ENCODE measurements at regions not wholly inside any gene's neighbourhood (a gene's known extent, or its start where the extent isn't known, plus 50 kb on each side); places are given as distances from the start of the nearest gene placed in this dataset.

DNA sequence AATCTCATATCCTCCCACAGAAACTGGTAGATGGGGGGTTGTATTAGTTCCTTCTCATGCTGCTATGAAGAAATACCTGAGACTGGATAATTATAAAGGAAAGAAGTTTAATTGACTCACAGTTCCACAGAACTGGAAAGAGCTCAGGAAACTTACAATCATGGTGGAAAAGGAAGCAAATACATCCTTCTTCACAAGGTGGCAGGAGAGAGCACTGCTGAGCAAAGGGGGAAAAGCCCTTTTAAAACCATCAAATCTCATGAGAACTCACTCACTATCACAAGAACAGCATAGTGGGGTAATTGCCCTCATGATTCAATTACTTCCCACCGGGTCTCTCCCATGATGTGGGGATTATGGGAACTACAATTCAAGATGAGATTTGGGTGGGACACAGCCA lies 250.5 kb upstream of the GPRIN3 start:
- 77 to 92% (median 85%) methylated on average over 1 of the region's 1 CpG for WGBS, 3 donors
- no peak overlapping the region for H3K27ac ChIP-seq
- H3K36me3 ChIP-seq: no peaks in the 10 kb centered on the region
- TF ChIP-seq EP300 (IDR thresholded peaks at IDR 0.05) (no peak), POLR2A (IDR thresholded peaks at IDR 0.05) (no peak)
- TF ChIP-seq, protein P1, sequence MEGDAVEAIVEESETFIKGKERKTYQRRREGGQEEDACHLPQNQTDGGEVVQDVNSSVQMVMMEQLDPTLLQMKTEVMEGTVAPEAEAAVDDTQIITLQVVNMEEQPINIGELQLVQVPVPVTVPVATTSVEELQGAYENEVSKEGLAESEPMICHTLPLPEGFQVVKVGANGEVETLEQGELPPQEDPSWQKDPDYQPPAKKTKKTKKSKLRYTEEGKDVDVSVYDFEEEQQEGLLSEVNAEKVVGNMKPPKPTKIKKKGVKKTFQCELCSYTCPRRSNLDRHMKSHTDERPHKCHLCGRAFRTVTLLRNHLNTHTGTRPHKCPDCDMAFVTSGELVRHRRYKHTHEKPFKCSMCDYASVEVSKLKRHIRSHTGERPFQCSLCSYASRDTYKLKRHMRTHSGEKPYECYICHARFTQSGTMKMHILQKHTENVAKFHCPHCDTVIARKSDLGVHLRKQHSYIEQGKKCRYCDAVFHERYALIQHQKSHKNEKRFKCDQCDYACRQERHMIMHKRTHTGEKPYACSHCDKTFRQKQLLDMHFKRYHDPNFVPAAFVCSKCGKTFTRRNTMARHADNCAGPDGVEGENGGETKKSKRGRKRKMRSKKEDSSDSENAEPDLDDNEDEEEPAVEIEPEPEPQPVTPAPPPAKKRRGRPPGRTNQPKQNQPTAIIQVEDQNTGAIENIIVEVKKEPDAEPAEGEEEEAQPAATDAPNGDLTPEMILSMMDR (IDR thresholded peaks at IDR 0.05): no peak
- H3K4me1 ChIP-seq (ENCODE audit: insufficient read depth): no peaks in the 10 kb centered on the region
- H3K9me3 ChIP-seq: no peaks in the 10 kb centered on the region
- no peak for DNase-seq
- intact Hi-C loops (cut with DNase I): no loop called here
- no peaks in the 10 kb centered on the region for H3K27me3 ChIP-seq
- no peak overlapping the region for H3K4me3 ChIP-seq

DNA sequence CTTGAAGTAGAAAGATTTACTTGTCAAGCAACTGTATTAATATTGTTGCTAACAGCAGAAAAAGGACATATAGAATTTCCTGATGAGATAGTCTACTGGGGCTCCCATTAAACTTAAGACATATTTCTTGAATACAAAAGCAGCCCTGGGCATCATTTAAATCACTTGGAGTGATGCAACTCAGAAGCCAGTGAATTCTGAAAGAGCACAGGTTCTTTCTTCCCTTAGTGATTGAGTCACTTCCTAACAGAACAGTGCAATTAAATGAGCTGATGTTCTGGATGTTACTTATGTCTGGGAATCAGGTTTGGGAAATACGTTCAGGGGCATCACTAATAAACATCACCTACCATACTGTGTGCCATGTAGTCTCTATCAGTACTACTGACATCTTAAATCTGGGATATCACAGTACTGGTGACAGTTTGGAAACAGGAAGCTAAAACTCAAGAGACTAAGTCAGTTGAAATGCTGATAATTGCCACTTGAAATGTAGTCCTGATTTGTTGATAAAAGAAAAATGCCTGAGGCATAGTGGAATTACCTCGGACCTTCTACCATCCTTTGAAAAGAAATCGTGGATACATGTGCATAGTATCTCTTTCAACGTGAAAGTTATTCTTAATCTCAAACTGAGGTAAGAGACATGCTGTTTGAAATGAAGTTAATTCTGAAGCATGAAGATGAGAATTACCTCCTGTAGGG lies 249.2 kb upstream of the GPRIN3 start:
- intact Hi-C loops (cut with DNase I): no loop called here
- Histone ChIP-seq H3K4me1 (ENCODE audit: insufficient read depth) (no peaks in the 10 kb centered on the region), H3K9me3 (no peaks in the 10 kb centered on the region), H3K36me3 (no peaks in the 10 kb centered on the region), H3K27me3 (no peaks in the 10 kb centered on the region), H3K4me3 (no peak overlapping the region), H3K27ac (no peak overlapping the region)
- no peak for DNase-seq
- WGBS, 3 donors: 66 to 76% (median 75%) methylated on average over 4 of the region's 4 CpGs
- TF ChIP-seq, protein P1 (IDR thresholded peaks at IDR 0.05): no peak
- TF ChIP-seq EP300 (IDR thresholded peaks at IDR 0.05): no peak
- no peak for TF ChIP-seq POLR2A (IDR thresholded peaks at IDR 0.05)

- no peaks in the 10 kb centered on the region for H3K36me3 ChIP-seq
- no peak for TF ChIP-seq POLR2A (IDR thresholded peaks at IDR 0.05)
- no peak for TF ChIP-seq EP300 (IDR thresholded peaks at IDR 0.05)
- TF ChIP-seq, protein P1 (IDR thresholded peaks at IDR 0.05): no peak
- no peak overlapping the region for H3K27ac ChIP-seq
- no peaks in the 10 kb centered on the region for H3K4me1 ChIP-seq (ENCODE audit: insufficient read depth)
- intact Hi-C loops (cut with DNase I): no loop called here
- no peak overlapping the region for H3K4me3 ChIP-seq
- DNase-seq: no peak
- H3K9me3 ChIP-seq: no peaks in the 10 kb centered on the region
- H3K27me3 ChIP-seq: no peaks in the 10 kb centered on the region
- WGBS, 3 donors: 67 to 71% (median 70%) methylated on average over 3 of the region's 3 CpGs
Measured at GRCh38 chr4:89551191-89551590, 243.6 kb upstream of the GPRIN3 start.

DNA sequence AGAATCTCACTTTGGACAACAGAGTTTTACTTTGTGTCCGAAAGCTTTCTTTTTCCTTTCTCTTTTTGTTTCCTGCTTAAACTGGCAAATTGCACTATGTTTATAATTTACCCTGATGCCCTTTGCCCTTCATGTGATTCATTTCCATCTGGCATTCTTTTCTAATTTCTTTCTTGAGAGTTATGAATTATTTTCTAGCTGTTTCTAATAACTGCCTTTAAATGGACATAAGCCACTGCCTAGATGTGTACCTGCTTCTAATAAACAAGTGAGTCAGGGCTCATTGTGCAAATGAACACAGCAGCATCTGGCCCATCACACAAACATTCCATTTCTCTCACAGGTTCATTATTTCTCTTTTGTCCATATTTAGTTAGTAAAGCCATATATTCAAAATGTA lies 242.3 kb upstream of the GPRIN3 start:
- TF ChIP-seq POLR2A (IDR thresholded peaks at IDR 0.05): no peak
- TF ChIP-seq, protein P1 (IDR thresholded peaks at IDR 0.05): no peak
- no peak for TF ChIP-seq EP300 (IDR thresholded peaks at IDR 0.05)
- 22 to 50% (median 31%) methylated on average over 1 of the region's 1 CpG for WGBS, 3 donors
- no peaks in the 10 kb centered on the region for H3K4me1 ChIP-seq (ENCODE audit: insufficient read depth)
- no peaks in the 10 kb centered on the region for H3K36me3 ChIP-seq
- no peak overlapping the region for H3K4me3 ChIP-seq
- H3K27ac ChIP-seq: no peak overlapping the region
- no peaks in the 10 kb centered on the region for H3K9me3 ChIP-seq
- no peak for DNase-seq
- H3K27me3 ChIP-seq: no peaks in the 10 kb centered on the region
- intact Hi-C loops (cut with DNase I): no loop called here

Data from ovary (tissue), 7 donors.